HG02610 (cell line): ENCODE measurements at regions not wholly inside any gene's neighbourhood (a gene's known extent, or its start where the extent isn't known, plus 50 kb on each side); places are given as distances from the start of the nearest gene placed in this dataset.

ENCODE experiments used
- ATAC-seq: cut with Tn5 transposase; IDR thresholded peaks from one replicate; pipeline ENCODE4 v1.9.1; 2021; ENCODE audit warnings: mild to moderate bottlenecking, moderate library complexity; ENCODE audit not compliant: unreplicated experiment

DNA sequence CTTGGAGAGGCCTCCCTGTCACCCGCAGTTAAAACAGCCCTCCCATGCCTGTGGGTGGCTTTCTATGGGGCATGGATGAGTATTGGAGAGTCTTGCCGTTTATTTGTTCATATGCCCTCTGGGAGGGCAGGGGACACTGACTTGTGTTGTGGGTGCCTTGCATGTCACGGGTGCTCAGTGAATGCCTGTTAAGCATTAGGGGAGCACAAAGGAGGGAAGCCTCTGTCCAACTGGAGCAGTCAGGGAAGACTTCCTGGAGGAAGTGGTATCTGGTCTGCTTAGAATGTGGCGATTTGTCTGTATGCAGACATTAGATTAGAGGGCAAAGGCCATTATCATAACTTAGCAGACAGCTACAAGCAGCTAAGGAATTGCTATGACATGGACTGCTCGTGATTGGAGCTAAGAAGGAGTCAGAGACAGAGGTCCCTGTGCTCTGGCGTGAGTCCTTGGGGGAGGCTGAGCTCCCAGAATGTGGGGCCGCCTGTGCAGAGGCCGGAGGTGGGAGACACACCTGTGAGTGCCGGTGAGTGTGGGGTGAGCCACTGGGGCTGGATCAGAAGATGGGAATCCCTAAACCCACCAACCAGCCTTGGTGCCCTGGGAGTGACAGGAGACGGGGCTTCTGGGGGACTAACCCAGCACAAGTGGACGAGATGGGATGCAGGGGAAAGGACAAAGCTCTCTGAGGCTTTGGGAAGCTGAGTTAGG is 286.1 kb downstream of the SEC14L1 start:
- no peak for ATAC-seq

GRCh38 chr17:77427391-77427991 is 286.7 kb downstream of the SEC14L1 start:
- no peak for ATAC-seq

DNA sequence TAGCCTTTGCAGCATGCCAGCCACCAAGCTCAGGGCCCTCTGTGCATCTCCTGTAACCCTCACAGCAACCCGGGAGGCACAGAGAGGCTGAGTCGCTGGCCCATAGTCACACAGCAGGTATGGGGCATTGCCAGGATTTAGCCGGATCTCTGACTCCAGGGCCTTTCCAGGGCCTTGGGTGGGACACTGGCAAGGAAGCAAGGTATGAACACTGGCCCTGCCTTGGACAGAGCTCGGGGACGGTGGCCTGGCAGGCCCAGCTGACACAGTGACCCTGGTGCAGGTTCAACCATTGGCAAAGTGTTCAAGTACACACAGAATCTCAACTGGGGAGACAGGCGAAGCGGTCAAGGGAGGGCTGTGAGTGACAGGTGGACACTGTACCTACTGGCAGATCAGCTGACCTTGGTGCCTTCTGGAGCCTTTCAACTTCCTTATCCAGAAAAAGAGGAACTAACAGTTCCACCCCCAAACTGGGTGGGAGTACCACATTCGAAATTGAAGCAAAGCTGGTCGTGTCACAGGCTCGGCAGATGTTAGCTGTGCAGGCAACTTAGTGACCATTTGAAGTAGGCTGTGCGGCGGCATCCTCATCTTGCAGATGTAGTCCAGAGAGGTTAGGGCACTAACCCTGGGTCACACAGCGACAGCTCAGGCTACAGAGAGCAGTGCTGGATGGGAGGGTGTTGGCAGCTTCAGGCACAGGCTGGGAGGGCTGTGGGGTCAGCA is 287.4 kb downstream of the SEC14L1 start:
- ATAC-seq: no peak

GRCh38 chr17:77428749-77429368 is 288.1 kb downstream of the SEC14L1 start:
- no peak for ATAC-seq

DNA sequence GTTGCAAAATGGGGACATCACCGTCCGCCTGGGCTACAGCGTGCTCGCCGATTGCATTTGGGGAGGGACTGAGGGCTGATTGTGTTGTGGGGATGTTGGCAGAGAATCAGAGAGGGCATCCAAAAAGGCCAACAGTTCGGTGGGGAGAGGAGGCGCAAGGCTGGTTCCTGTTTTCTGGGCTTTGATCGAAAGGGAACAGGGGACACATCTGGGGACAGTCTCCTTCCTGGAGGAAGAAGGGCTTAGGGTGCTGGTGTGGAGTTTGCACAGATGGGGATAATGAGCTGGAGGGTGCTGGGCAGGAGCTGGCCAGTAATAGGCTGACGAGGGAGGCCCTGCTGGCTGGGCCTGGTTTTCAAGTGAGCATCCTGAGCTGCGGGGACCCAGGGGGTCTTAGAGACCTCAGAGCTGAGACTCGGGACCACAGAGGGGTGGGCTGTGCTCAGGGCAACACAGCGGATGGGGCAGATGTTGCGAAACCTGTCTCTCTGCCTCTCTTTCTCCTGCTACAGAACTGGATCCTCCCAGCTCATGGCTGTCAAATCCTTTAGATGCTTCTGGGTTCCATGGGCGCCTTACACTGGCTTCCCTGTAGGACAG is 288.7 kb downstream of the SEC14L1 start:
- ATAC-seq: no peak

GRCh38 chr17:77429969-77430752 is 289.4 kb downstream of the SEC14L1 start:
- ATAC-seq: no peak

GRCh38 chr17:77432034-77432661 is 291.4 kb downstream of the SEC14L1 start:
- no peak for ATAC-seq

GRCh38 chr17:77432742-77433141 is 292.0 kb downstream of the SEC14L1 start:
- ATAC-seq: no peak

DNA sequence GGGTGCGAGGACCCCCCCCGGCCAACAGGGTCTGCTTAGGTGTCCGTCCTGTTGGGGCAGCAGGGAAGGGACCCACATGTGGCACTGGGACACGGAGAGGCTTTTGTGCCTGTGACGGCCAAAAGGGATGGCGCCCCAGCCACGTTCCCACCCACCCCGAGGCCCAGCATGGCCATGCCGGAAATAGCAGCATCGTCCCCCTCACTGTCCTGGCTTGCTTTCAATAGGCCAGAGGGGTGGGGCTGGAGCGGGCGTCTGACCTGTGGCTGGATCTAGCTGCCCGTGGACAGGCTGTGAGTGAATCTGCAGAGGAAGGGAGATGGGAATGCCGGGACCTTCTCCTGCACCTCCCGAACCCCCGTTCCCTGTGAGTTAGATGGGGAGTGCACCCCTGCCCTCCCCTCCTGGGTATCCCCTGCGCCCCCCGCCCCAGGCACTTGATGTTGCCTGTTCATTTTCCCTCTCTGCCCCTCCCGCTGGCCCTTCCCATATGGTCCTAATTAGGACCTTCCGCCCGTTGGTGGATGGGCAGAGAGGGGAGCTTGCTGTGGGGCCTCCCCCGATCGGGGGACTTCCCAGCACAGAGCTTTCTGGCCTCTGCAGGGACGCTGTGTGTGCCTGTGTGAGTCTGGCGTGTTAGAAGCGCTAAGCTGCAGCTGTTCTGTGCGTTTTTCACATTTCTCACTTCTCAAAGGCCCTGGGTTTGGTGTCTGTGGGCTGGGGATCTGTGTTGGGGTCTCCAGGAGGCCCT is 292.8 kb downstream of the SEC14L1 start:
- peak; percentile 63 for ATAC-seq

DNA sequence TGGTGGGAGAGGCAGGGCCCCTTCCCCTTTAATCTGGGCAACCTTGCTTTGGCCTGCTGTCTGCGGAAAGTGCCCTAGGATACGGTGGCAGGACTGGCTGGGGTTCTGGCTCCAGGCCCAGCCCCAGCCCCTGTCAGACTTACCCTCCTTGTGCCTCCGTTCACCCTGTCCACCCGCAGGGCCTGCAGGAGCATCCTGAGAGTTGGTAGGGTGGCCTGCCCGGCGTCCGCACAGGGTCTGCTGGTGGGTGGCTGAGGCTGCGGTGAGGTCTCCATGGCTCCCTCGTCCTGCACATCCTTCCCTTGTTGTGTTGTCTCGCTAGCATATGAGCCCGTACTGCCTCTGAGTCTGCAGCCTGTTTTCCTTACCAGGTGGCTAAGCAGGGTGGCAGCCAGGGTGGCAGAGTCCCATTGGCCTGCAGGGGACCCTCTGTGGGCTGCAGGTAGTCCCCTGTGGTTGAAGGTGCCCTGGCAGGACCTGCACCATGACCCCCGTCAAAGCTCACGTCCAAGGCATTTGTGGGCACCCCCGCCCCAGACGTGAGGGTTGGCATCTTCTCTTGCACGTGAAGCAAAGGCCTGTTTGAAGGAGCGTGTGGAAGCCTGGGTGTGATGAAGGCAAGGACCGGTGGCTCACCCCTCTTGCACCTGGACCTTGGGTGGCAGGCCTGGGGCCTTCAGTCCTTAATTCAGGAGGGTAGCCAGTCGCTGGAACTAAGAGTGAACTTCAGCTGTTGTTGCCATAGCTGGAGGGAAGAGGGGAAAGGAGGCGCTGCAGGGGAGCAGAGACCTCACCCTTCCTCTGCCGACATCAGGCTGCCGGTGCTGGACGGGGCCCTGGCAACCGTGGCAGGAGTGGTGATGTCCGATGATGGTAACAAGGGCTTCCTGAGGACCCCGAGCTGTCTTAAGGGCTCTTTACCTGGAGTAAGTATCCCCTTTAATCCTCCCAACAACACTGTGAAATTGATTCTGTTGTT is 293.7 kb downstream of the SEC14L1 start:
- ATAC-seq: no peak

DNA sequence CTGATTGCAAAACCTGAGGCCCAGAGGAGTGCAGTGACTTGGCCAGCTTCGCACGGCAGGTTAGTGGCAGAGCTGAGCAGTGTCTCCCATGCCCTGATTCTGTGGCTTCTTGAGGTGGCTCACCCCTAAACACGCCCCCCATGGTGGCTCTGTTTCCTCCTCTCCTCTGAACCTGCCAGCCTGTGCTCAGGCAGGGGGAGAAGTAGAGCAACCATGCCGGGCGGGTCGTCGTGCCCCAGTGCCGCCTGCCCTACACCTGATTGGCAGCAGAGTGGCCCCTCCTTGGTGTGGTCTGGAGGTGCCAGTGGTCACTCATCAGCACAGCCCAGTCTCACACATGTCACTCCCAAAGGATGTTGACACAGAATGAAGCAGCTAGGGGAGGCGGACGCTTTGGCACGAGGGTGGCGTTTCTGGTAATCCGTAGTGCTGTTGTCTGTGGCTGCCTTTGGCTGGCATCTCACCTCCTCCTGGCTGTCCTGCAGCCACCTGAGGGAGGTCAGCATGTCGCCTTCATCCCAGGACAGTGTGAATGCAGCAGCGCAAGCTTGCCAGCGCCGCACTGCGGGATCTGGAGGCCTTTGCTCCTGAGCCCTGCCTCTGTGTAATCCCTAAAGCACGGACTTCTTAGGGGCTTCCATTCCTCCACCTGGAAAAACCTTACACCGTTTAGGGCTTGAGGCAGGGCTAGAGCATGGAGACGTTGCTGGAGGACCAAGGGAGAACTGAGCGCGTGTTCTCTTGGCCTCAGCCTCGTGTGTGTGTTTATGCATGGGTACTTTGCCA is 294.7 kb downstream of the SEC14L1 start:
- no peak for ATAC-seq

GRCh38 chr17:77436058-77436442 is 295.3 kb downstream of the SEC14L1 start:
- no peak for ATAC-seq

- ATAC-seq: no peak
Measured at GRCh38 chr17:77436481-77436880, 295.7 kb downstream of the SEC14L1 start.

GRCh38 chr17:77437017-77437416 is 296.2 kb downstream of the SEC14L1 start:
- ATAC-seq: no peak

DNA sequence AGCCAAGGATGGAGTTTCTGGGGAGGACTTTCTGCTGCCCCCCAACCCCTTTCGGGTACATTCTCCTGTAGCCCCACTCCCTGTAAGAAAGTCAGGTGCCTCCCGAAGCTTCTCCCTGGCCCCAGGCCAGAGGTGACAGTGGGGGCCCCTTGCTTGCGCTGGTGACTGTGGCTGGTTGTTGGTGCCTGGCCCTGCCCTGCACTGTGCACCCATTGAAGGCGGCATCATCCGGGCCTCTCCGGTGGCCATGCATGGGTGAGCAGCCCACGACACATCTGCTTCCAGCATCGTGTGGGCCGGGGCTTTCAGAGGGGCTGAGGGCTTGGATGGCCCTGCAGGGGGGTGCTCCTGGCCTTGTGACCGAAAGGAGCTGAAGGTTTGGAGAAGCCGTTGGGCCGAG is 297.0 kb downstream of the SEC14L1 start:
- no peak for ATAC-seq

- ATAC-seq: no peak
Measured at GRCh38 chr17:77438241-77439188, 297.7 kb downstream of the SEC14L1 start.
